Kidney epithelial cell (primary cell): ENCODE measurements at regions not wholly inside any gene's neighbourhood (a gene's known extent, or its start where the extent isn't known, plus 50 kb on each side); places are given as distances from the start of the nearest gene placed in this dataset.

Experiments
- DNase-seq: peaks from one replicate; pipeline ENCODE4 v3.0.0-alpha.2; 2010; ENCODE audit warnings: low read depth
- H3K27me3 ChIP-seq: 2 replicates; pipeline ENCODE4 v1.6.0; 2011; ENCODE audit warnings: low read length; ENCODE audit not compliant: control insufficient read depth, insufficient read depth
- H3K36me3 ChIP-seq: 2 replicates; pipeline ENCODE4 v1.5.1; 2011; ENCODE audit warnings: low read length; ENCODE audit not compliant: control insufficient read depth, insufficient read depth
- H3K4me3 ChIP-seq: 2 replicates; pipeline ENCODE4 v1.5.1; 2011; ENCODE audit warnings: low read depth, mild to moderate bottlenecking, control low read depth, low read length
- CTCF ChIP-seq: IDR thresholded peaks from 2 replicates; pipeline ENCODE4 v1.5.1; 2011; ENCODE audit warnings: mild to moderate bottlenecking, moderate library complexity, low read length, control low read depth, inconsistent platforms; ENCODE audit not compliant: insufficient read depth, poor library complexity, severe bottlenecking

GRCh38 chrX:140848800-140849199 lies 139.2 kb downstream of the LINC00632 start:
- no peak for TF ChIP-seq CTCF
- Histone ChIP-seq H3K4me3 (no peak overlapping the region), H3K36me3 (no peaks in the 10 kb centered on the region), H3K27me3 (no peaks in the 10 kb centered on the region)
- DNase-seq, result no peak

GRCh38 chrX:140860718-140861117 lies 141.7 kb upstream of the SPANXB1 start:
- DNase-seq, result no peak
- no peak for TF ChIP-seq CTCF
- H3K4me3 ChIP-seq, result no peak overlapping the region
- no peaks in the 10 kb centered on the region for H3K27me3 ChIP-seq
- no peaks in the 10 kb centered on the region for H3K36me3 ChIP-seq

GRCh38 chrX:140866446-140866845 lies 135.9 kb upstream of the SPANXB1 start:
- DNase-seq, result no peak
- Histone ChIP-seq H3K27me3 (no peaks in the 10 kb centered on the region), H3K4me3 (no peak overlapping the region), H3K36me3 (no peaks in the 10 kb centered on the region)
- TF ChIP-seq CTCF, result no peak

GRCh38 chrX:140912606-140913005 lies 89.8 kb upstream of the SPANXB1 start:
- DNase-seq, result no peak
- Histone ChIP-seq H3K36me3 (no peaks in the 10 kb centered on the region), H3K27me3 (no peaks in the 10 kb centered on the region), H3K4me3 (no peak overlapping the region)
- TF ChIP-seq CTCF, result no peak

- TF ChIP-seq CTCF, result no peak
- Histone ChIP-seq H3K4me3 (no peak overlapping the region), H3K36me3 (no peaks in the 10 kb centered on the region), H3K27me3 (no peaks in the 10 kb centered on the region)
- DNase-seq, result no peak
Observed at GRCh38 chrX:140913802-140914501, 88.4 kb upstream of the SPANXB1 start.

- Histone ChIP-seq H3K27me3 (no peaks in the 10 kb centered on the region), H3K4me3 (no peak overlapping the region), H3K36me3 (no peaks in the 10 kb centered on the region)
- no peak for DNase-seq
- no peak for TF ChIP-seq CTCF
Observed at GRCh38 chrX:140916872-140917271, 85.5 kb upstream of the SPANXB1 start.
